ENCODE measurements at regions not wholly inside any gene's neighbourhood (a gene's known extent, or its start where the extent isn't known, plus 50 kb on each side); places are given as distances from the start of the nearest gene placed in this dataset.

- Histone ChIP-seq H2AFZ (replicated peaks) (no peak overlapping the region), H3K9me3 (ENCODE audit: low read depth) (no peaks in the 10 kb centered on the region), H4K20me1 (ENCODE audit: low read depth) (no peaks in the 10 kb centered on the region), H3K4me3 (no peak overlapping the region), H3K27me3 (no peaks in the 10 kb centered on the region), H3K36me3 (no peaks in the 10 kb centered on the region), H3K79me2 (ENCODE audit: low read depth) (no peaks in the 10 kb centered on the region), H3K27ac (no peak overlapping the region), H3F3A (ENCODE audit: low read depth) (peaks cover 18% of the 10 kb centered on the region), H3K4me1 (peaks cover 21% of the 10 kb centered on the region), H3K9ac (no peak overlapping the region), H3K4me2 (no peak overlapping the region)
- Mint-ChIP-seq H3K4me3 (no peak overlapping the region), H3K27ac (no peak overlapping the region), H3K4me1 (peaks cover 40% of the 10 kb centered on the region), H3K36me3 (peaks cover 2% of the 10 kb centered on the region), H3K27me3 (ENCODE audit: insufficient read depth, low read depth) (peaks cover 7% of the 10 kb centered on the region), H3K9me3 (peaks cover 9% of the 10 kb centered on the region)
- DNase-seq (ENCODE audit: low spot score): no peak
- TF ChIP-seq CTCF (IDR thresholded peaks at IDR 0.05): no peak
- no peak for TF ChIP-seq EZH2 (IDR thresholded peaks at IDR 0.05)
- no peak for TF ChIP-seq EZH2phosphoT487 (IDR thresholded peaks at IDR 0.05)
Measured at GRCh38 chr12:42759622-42760273, 170.2 kb upstream of the PRICKLE1 start.

GRCh38 chr12:42758806-42759205 lies 169.3 kb upstream of the PRICKLE1 start:
- Mint-ChIP-seq H3K9me3 (peaks cover 6% of the 10 kb centered on the region), H3K27ac (no peak overlapping the region), H3K4me3 (no peak overlapping the region), H3K36me3 (peaks cover 2% of the 10 kb centered on the region), H3K4me1 (peaks cover 40% of the 10 kb centered on the region), H3K27me3 (ENCODE audit: insufficient read depth, low read depth) (peaks cover 7% of the 10 kb centered on the region)
- TF ChIP-seq CTCF (IDR thresholded peaks at IDR 0.05) (no peak), EZH2 (IDR thresholded peaks at IDR 0.05) (no peak), EZH2phosphoT487 (IDR thresholded peaks at IDR 0.05) (no peak)
- H3K9ac ChIP-seq: no peak overlapping the region
- H3K9me3 ChIP-seq (ENCODE audit: low read depth): no peaks in the 10 kb centered on the region
- no peak overlapping the region for H3K4me2 ChIP-seq
- no peak overlapping the region for H2AFZ ChIP-seq (replicated peaks)
- no peaks in the 10 kb centered on the region for H3K36me3 ChIP-seq
- H3K4me1 ChIP-seq: peaks cover 21% of the 10 kb centered on the region
- H3K79me2 ChIP-seq (ENCODE audit: low read depth): no peaks in the 10 kb centered on the region
- DNase-seq (ENCODE audit: low spot score): no peak
- peaks cover 18% of the 10 kb centered on the region for H3F3A ChIP-seq (ENCODE audit: low read depth)
- H3K27me3 ChIP-seq: no peaks in the 10 kb centered on the region
- H4K20me1 ChIP-seq (ENCODE audit: low read depth): no peaks in the 10 kb centered on the region
- H3K4me3 ChIP-seq: no peak overlapping the region
- no peak overlapping the region for H3K27ac ChIP-seq

GRCh38 chr12:42757624-42758119 lies 168.1 kb upstream of the PRICKLE1 start:
- Histone ChIP-seq H3K36me3 (no peaks in the 10 kb centered on the region), H4K20me1 (ENCODE audit: low read depth) (no peaks in the 10 kb centered on the region), H3K27ac (no peak overlapping the region), H3K79me2 (ENCODE audit: low read depth) (no peaks in the 10 kb centered on the region), H2AFZ (replicated peaks) (no peak overlapping the region), H3K9ac (no peak overlapping the region), H3K27me3 (no peaks in the 10 kb centered on the region), H3K4me2 (peak overlapping the region; percentile 52), H3F3A (ENCODE audit: low read depth) (peaks cover 18% of the 10 kb centered on the region), H3K4me1 (peaks cover 21% of the 10 kb centered on the region), H3K9me3 (ENCODE audit: low read depth) (no peaks in the 10 kb centered on the region), H3K4me3 (peak overlapping the region; percentile 7)
- peak; percentile 20 for DNase-seq (ENCODE audit: low spot score)
- Mint-ChIP-seq H3K27ac (peak overlapping the region; percentile 93), H3K9me3 (peaks cover 6% of the 10 kb centered on the region), H3K36me3 (peaks cover 2% of the 10 kb centered on the region), H3K4me3 (peak overlapping the region; percentile 41), H3K4me1 (peaks cover 40% of the 10 kb centered on the region), H3K27me3 (ENCODE audit: insufficient read depth, low read depth) (peaks cover 4% of the 10 kb centered on the region)
- no peak for TF ChIP-seq EZH2phosphoT487 (IDR thresholded peaks at IDR 0.05)
- no peak for TF ChIP-seq EZH2 (IDR thresholded peaks at IDR 0.05)
